ENCODE measurements at regions not wholly inside any gene's neighbourhood (a gene's known extent, or its start where the extent isn't known, plus 50 kb on each side); places are given as distances from the start of the nearest gene placed in this dataset.

DNA sequence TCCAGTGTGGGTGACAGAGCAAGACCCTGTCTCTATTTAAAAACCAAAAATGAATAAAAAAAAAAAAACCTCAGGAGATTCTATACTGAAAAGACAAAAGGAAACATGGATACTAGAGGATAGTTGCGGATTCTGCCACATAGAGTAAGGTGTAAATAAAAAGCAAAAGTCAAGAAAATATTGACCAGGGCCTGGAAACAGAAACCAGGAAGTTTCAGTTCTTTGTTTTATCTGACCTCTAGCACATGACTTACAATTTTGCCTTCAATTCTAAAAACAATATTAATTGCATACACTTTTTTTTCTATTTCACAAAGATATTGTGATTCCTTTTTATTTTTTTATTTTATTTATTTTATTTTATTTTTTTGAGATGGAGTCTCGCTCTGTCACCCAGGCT lies 96.2 kb upstream of the NMUR2 start (continued):
- no peak for TF ChIP-seq ZNF800 (CRISPR knock-in tag; IDR thresholded peaks at IDR 0.05)
- TF ChIP-seq KLF12 (CRISPR knock-in tag; IDR thresholded peaks at IDR 0.05; ENCODE audit: borderline replicate concordance) = no peak
- no peak for TF ChIP-seq MAFK (conservative IDR thresholded peaks at IDR 0.05 in 1 of 2, IDR thresholded peaks at IDR 0.05 in 1 of 2; ENCODE audit: low read length in 2 of 2)
- TF ChIP-seq ZNF891 (CRISPR knock-in tag; IDR thresholded peaks at IDR 0.05) = no peak
- TF ChIP-seq ZNF598 (CRISPR knock-in tag; IDR thresholded peaks at IDR 0.05; ENCODE audit: borderline replicate concordance) = no peak
- TF ChIP-seq ZNF331 (CRISPR knock-in tag; IDR thresholded peaks at IDR 0.05) = no peak
- TF ChIP-seq REST (IDR thresholded peaks at IDR 0.05; ENCODE audit: borderline replicate concordance in 1 of 2, low read depth in 1 of 2, low read length in 2 of 2) = no peak

GRCh38 chr5:152503206-152503605 lies 98.1 kb upstream of the NMUR2 start:
- no peak overlapping the region for H3K27ac ChIP-seq (ENCODE audit: extremely low read length, insufficient read depth, low read length)
- no peak overlapping the region for H3K4me2 ChIP-seq (ENCODE audit: low read depth, low read length)
- H4K20me1 ChIP-seq (ENCODE audit: insufficient read depth, low read length) = no peaks in the 10 kb centered on the region
- WGBS (ENCODE audit: low lambda C conversion rate) = 13% methylated on average over 3 of the region's 3 CpGs
- no peaks in the 10 kb centered on the region; a peak in 1 of 5 replicates for H3K27me3 ChIP-seq (ENCODE audit: control insufficient read depth in 1 of 2, insufficient read depth in 2 of 2, low read length in 2 of 2)
- no peak for ATAC-seq
- BruUV-seq (replicated peaks) = no TSS peak
- CTCF ChIA-PET (ENCODE audit: low intra/inter-chr PET ratio, low total read pairs) = no interaction called here
- H3K36me3 ChIP-seq (replicated peaks in 1 of 2; ENCODE audit: control insufficient read depth in 1 of 2, insufficient read depth in 2 of 2, low read length in 2 of 2) = no peaks in the 10 kb centered on the region
- H3K4me1 ChIP-seq (ENCODE audit: insufficient read depth, low read length) = no peaks in the 10 kb centered on the region
- no peak for FAIRE-seq
- H3K9ac ChIP-seq (ENCODE audit: insufficient read depth, low read depth, low read length) = no peak overlapping the region
- in situ Hi-C loops (cut with HindIII; ENCODE audit: extremely low pct_ligation_motif_present, low pct_unique_long_range_greater_than_20kb) = loop anchor here (25.0 kb wide), 1 partner anchor 666 kb away; no protein-coding TSS in a partner anchor
- H3K9me3 ChIP-seq (ENCODE audit: low read length) = no peaks in the 10 kb centered on the region
- DNase-seq (ENCODE audit: low spot score) = no peak
- intact Hi-C loops (cut with micrococcal nuclease; ENCODE audit: unreplicated experiment) = no loop called here
- H2AFZ ChIP-seq (ENCODE audit: low read length) = no peak overlapping the region
- POLR2A ChIA-PET = no interaction called here
- no peak overlapping the region for H3K4me3 ChIP-seq (replicated peaks in 1 of 3; ENCODE audit: insufficient read depth in 1 of 3, low read depth in 2 of 3, low read length in 3 of 3)
- H3K79me2 ChIP-seq (ENCODE audit: insufficient read depth, low read length) = no peaks in the 10 kb centered on the region
- no peak for TF ChIP-seq SUZ12 (IDR thresholded peaks at IDR 0.05; ENCODE audit: low read depth, low read length)
- TF ChIP-seq GFI1 (CRISPR knock-in tag; IDR thresholded peaks at IDR 0.05; ENCODE audit: borderline replicate concordance) = no peak
- no peak for TF ChIP-seq CBX1 (IDR thresholded peaks at IDR 0.05; ENCODE audit: low read depth)
- TF ChIP-seq IRF2 (CRISPR knock-in tag; IDR thresholded peaks at IDR 0.05) = no peak
- no peak for TF ChIP-seq CCAR2 (optimal IDR thresholded peaks at IDR 0.05; ENCODE audit: low read depth, low read length)
- TF ChIP-seq ZFP91 (CRISPR knock-in tag; IDR thresholded peaks at IDR 0.05; ENCODE audit: borderline replicate concordance) = no peak
- TF ChIP-seq, protein P1, sequence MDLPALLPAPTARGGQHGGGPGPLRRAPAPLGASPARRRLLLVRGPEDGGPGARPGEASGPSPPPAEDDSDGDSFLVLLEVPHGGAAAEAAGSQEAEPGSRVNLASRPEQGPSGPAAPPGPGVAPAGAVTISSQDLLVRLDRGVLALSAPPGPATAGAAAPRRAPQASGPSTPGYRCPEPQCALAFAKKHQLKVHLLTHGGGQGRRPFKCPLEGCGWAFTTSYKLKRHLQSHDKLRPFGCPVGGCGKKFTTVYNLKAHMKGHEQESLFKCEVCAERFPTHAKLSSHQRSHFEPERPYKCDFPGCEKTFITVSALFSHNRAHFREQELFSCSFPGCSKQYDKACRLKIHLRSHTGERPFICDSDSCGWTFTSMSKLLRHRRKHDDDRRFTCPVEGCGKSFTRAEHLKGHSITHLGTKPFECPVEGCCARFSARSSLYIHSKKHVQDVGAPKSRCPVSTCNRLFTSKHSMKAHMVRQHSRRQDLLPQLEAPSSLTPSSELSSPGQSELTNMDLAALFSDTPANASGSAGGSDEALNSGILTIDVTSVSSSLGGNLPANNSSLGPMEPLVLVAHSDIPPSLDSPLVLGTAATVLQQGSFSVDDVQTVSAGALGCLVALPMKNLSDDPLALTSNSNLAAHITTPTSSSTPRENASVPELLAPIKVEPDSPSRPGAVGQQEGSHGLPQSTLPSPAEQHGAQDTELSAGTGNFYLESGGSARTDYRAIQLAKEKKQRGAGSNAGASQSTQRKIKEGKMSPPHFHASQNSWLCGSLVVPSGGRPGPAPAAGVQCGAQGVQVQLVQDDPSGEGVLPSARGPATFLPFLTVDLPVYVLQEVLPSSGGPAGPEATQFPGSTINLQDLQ (CRISPR knock-in tag; IDR thresholded peaks at IDR 0.05) = no peak
